GM23338 (cell line): ENCODE measurements at regions not wholly inside any gene's neighbourhood (a gene's known extent, or its start where the extent isn't known, plus 50 kb on each side); places are given as distances from the start of the nearest gene placed in this dataset.

Source experiments
- ATAC-seq: fragments of 200-7000 bp; cut with Tn5 transposase; 3 replicates; pipeline ENCODE4 v1.9.1; 2020
- DNase-seq: peaks from one replicate; pipeline ENCODE4 v3.0.0-alpha.2; 2015; ENCODE audit warnings: low spot score
- H2AFZ ChIP-seq: fragments of 200-600 bp; sonication (generic); 2 replicates; pipeline ENCODE4 v1.8.0; 2016; ENCODE audit warnings: antibody characterized with exemption, mild to moderate bottlenecking, moderate library complexity
- H3F3A ChIP-seq: fragments of 200-600 bp; sonication (generic); replicated peaks from 2 replicates; pipeline ENCODE4 v1.8.0; 2017; ENCODE audit warnings: antibody characterized with exemption, mixed run types, low read depth
- H3K27ac ChIP-seq: fragments of 200-600 bp; sonication (generic); 2 replicates; pipeline ENCODE4 v1.6.1; 2016; ENCODE audit warnings: low read depth
- H3K27me3 ChIP-seq: fragments of 200-600 bp; sonication (generic); 2 replicates; pipeline ENCODE4 v1.8.0; 2016; ENCODE audit warnings: mild to moderate bottlenecking, mixed run types, moderate library complexity; ENCODE audit not compliant: insufficient read depth
- H3K36me3 ChIP-seq: fragments of 200-600 bp; sonication (generic); 2 replicates; pipeline ENCODE4 v1.8.0; 2016; ENCODE audit warnings: mild to moderate bottlenecking; ENCODE audit not compliant: insufficient read depth
- H3K4me1 ChIP-seq: fragments of 200-600 bp; sonication (generic); 2 replicates; pipeline ENCODE4 v1.8.0; 2016; ENCODE audit warnings: mild to moderate bottlenecking, moderate library complexity; ENCODE audit not compliant: insufficient read depth
- H3K4me2 ChIP-seq: fragments of 200-600 bp; sonication (generic); 2 replicates; pipeline ENCODE4 v1.7.1; 2017; ENCODE audit warnings: mixed run types
- H3K4me3 ChIP-seq: fragments of 200-600 bp; sonication (generic); 2 replicates; pipeline ENCODE4 v1.6.1; 2016; ENCODE audit warnings: mixed run types
- H3K79me2 ChIP-seq: fragments of 200-600 bp; sonication (generic); replicated peaks from 2 replicates; pipeline ENCODE4 v1.8.0; 2017; ENCODE audit warnings: mild to moderate bottlenecking; ENCODE audit not compliant: insufficient read depth
- H3K9me2 ChIP-seq: fragments of 200-600 bp; sonication (generic); 2 replicates; pipeline ENCODE4 v1.8.0; 2017; ENCODE audit not compliant: insufficient read depth
- H4K20me1 ChIP-seq: fragments of 200-600 bp; sonication (generic); replicated peaks from 2 replicates; pipeline ENCODE4 v1.8.0; 2017; ENCODE audit warnings: mild to moderate bottlenecking; ENCODE audit not compliant: insufficient read depth
- H3K27ac Mint-ChIP-seq: 2 replicates; pipeline ENCODE4 v1.8.0; 2020; ENCODE audit warnings: inconsistent platforms, mild to moderate bottlenecking, moderate library complexity, mixed read lengths
- H3K27me3 Mint-ChIP-seq: 3 replicates; pipeline ENCODE4 v1.8.0; 2022; ENCODE audit warnings: low read depth, mild to moderate bottlenecking, moderate library complexity, mixed read lengths, inconsistent platforms; ENCODE audit not compliant: insufficient read depth, poor library complexity
- H3K36me3 Mint-ChIP-seq: 3 replicates; pipeline ENCODE4 v1.8.0; 2021; ENCODE audit warnings: low read depth, mild to moderate bottlenecking, inconsistent platforms, moderate library complexity, mixed read lengths
- H3K4me1 Mint-ChIP-seq: 3 replicates; pipeline ENCODE4 v1.8.0; 2020; ENCODE audit warnings: mild to moderate bottlenecking, inconsistent platforms, mixed read lengths
- H3K4me3 Mint-ChIP-seq: 3 replicates; pipeline ENCODE4 v1.8.0; 2021; ENCODE audit warnings: moderate library complexity, mild to moderate bottlenecking, inconsistent platforms, mixed read lengths
- H3K9me3 Mint-ChIP-seq: 3 replicates; pipeline ENCODE4 v1.8.0; 2020; ENCODE audit warnings: moderate library complexity, mild to moderate bottlenecking, inconsistent platforms, mixed read lengths
- ETS1 ChIP-seq: IDR thresholded peaks from 2 replicates; pipeline ENCODE4 v1.6.1; 2016; ENCODE audit warnings: antibody characterized with exemption
- EZH2 ChIP-seq: fragments of 200-600 bp; sonication (generic); IDR thresholded peaks from one replicate; pipeline ENCODE4 v1.8.0; 2017; ENCODE audit warnings: antibody characterized with exemption, mild to moderate bottlenecking, low read depth; ENCODE audit not compliant: unreplicated experiment
- EZH2phosphoT487 ChIP-seq: fragments of 200-600 bp; sonication (generic); IDR thresholded peaks from one replicate; pipeline ENCODE4 v1.8.1; 2018; ENCODE audit warnings: antibody characterized with exemption; ENCODE audit not compliant: unreplicated experiment
- JUNB ChIP-seq: IDR thresholded peaks from one replicate; pipeline ENCODE4 v1.6.1; 2016; ENCODE audit warnings: antibody characterized with exemption; ENCODE audit not compliant: unreplicated experiment
- NANOG ChIP-seq: IDR thresholded peaks from 2 replicates; pipeline ENCODE4 v1.6.1; 2016; ENCODE audit warnings: antibody characterized with exemption, borderline replicate concordance
- POLR2AphosphoS5 ChIP-seq: IDR thresholded peaks from 2 replicates; pipeline ENCODE4 v1.6.1; 2016; ENCODE audit warnings: antibody characterized with exemption, low read depth
- REST ChIP-seq: IDR thresholded peaks from one replicate; pipeline ENCODE4 v1.6.1; 2018; ENCODE audit warnings: antibody characterized with exemption; ENCODE audit not compliant: unreplicated experiment
- ZNF114 ChIP-seq: fragments of 250-450 bp; sonication (Bioruptor Pico); IDR thresholded peaks from 2 replicates; pipeline ENCODE4 v1.5.0; 2020; ENCODE audit warnings: mild to moderate bottlenecking, moderate library complexity
- TF ChIP-seq, protein P1 (sequence below), 2 experiments: fragments of 200-600 bp in 1 of 2; sonication (generic) in 1 of 2; conservative IDR thresholded peaks; 2 replicates each; pipeline versions ENCODE4 v1.5.1 to v1.6.1; 2016 to 2017; ENCODE audit warnings: antibody characterized with exemption in 2 of 2, low read depth in 2 of 2, mild to moderate bottlenecking in 2 of 2, moderate library complexity in 1 of 2

GRCh38 chr2:236873636-236874035 is 212.1 kb upstream of the COPS8 start:
- H3F3A ChIP-seq: no peaks in the 10 kb centered on the region
- no peak for TF ChIP-seq ETS1
- Mint-ChIP-seq H3K36me3 (no peaks in the 10 kb centered on the region), H3K9me3 (no peaks in the 10 kb centered on the region), H3K27me3 (peaks cover 3% of the 10 kb centered on the region), H3K4me1 (peaks cover 8% of the 10 kb centered on the region), H3K4me3 (no peak overlapping the region), H3K27ac (no peak overlapping the region)
- H3K4me2 ChIP-seq: no peak overlapping the region
- H4K20me1 ChIP-seq: no peaks in the 10 kb centered on the region
- no peaks in the 10 kb centered on the region for H3K36me3 ChIP-seq
- H3K79me2 ChIP-seq: no peaks in the 10 kb centered on the region
- ATAC-seq: no peak
- no peak overlapping the region for H3K4me3 ChIP-seq
- DNase-seq: no peak
- no peak overlapping the region for H2AFZ ChIP-seq
- no peaks in the 10 kb centered on the region for H3K27me3 ChIP-seq
- H3K4me1 ChIP-seq: peaks cover 10% of the 10 kb centered on the region; the same call in 1 of the 2 replicates
- no peak overlapping the region for H3K27ac ChIP-seq
- H3K9me2 ChIP-seq: 0 out of 2 replicates have a peak, but pooled peaks cover 4% of the 10 kb centered on the region

DNA sequence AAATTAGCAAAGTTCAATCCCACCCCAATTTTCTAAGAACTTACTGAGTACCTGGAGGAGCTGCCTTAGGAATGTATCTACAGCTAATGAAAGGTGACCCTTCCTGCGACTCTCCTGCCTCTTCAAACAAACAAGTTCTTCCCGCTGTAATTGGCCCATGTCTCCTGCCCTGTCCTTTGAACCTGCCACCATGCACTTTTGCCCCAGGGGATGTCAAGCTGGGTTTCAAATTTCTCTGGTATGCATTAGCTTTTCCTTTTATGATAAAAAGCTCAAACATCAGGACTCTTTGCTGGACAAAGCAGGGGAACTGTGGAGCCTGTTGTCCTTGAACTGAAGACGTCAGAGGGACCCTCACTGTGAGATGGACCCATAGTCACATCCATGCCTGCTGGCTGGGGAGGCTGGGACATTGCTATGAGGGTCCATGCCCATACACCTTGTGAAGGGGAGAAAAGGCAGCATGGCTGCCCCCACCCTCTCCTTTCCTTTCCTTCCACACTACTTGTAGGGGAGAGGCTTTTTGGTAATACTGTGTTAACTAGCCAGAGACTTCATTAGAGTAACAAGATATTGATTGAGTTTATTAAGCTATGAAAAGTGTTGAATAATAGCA is 210.7 kb upstream of the COPS8 start:
- H3K27ac ChIP-seq: no peak overlapping the region
- H3K79me2 ChIP-seq: no peaks in the 10 kb centered on the region
- ATAC-seq: no peak
- Mint-ChIP-seq H3K27me3 (peaks cover 3% of the 10 kb centered on the region), H3K4me1 (peaks cover 6% of the 10 kb centered on the region), H3K27ac (no peak overlapping the region), H3K9me3 (no peaks in the 10 kb centered on the region), H3K4me3 (no peak overlapping the region), H3K36me3 (no peaks in the 10 kb centered on the region)
- H3K4me3 ChIP-seq: no peak overlapping the region
- 0 out of 2 replicates have a peak, but pooled peaks cover 3% of the 10 kb centered on the region for H3K4me1 ChIP-seq
- H3K9me2 ChIP-seq: no peaks in the 10 kb centered on the region
- H3K36me3 ChIP-seq: no peaks in the 10 kb centered on the region
- DNase-seq: no peak
- H3K27me3 ChIP-seq: no peaks in the 10 kb centered on the region
- TF ChIP-seq, protein P1, sequence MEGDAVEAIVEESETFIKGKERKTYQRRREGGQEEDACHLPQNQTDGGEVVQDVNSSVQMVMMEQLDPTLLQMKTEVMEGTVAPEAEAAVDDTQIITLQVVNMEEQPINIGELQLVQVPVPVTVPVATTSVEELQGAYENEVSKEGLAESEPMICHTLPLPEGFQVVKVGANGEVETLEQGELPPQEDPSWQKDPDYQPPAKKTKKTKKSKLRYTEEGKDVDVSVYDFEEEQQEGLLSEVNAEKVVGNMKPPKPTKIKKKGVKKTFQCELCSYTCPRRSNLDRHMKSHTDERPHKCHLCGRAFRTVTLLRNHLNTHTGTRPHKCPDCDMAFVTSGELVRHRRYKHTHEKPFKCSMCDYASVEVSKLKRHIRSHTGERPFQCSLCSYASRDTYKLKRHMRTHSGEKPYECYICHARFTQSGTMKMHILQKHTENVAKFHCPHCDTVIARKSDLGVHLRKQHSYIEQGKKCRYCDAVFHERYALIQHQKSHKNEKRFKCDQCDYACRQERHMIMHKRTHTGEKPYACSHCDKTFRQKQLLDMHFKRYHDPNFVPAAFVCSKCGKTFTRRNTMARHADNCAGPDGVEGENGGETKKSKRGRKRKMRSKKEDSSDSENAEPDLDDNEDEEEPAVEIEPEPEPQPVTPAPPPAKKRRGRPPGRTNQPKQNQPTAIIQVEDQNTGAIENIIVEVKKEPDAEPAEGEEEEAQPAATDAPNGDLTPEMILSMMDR (conservative IDR thresholded peaks at IDR 0.05; ENCODE audit: low read depth in 2 of 2): no peak
- TF ChIP-seq EZH2phosphoT487 (no peak), POLR2AphosphoS5 (no peak)
- no peaks in the 10 kb centered on the region for H3F3A ChIP-seq
- H2AFZ ChIP-seq: no peak overlapping the region
- no peaks in the 10 kb centered on the region for H4K20me1 ChIP-seq
- H3K4me2 ChIP-seq: no peak overlapping the region

DNA sequence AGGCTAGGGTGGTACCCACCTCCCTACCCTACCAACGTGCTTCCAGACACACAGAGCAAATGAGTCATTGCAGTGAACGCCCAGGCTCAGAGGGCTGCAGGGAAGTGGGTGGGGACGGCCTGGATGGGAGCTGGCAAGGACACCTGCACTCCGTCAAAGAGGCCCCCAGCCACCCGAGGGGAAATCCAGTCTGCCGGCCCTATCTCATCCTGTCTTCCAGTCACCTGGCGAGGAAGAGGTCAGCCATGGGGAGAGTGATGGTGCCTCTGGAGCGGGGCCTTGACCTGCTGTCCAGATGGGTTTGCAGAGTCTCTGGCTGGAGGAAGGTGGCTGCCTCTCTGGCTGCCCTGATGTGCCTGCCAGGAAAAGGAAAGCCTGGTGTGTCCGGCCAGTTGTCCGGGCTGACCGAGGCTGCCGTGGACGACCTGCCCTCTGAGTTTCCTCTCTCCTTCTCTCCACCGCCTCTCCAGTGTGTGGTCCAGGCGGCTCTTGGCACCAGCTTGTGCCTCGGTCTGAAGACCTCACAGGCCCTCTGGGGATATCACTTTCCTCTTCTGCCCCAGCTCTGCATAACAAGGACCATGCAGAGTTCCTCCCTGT is 209.7 kb upstream of the COPS8 start:
- Histone ChIP-seq H2AFZ (peak overlapping the region; percentile 7; the same call in 1 of the 2 replicates), H3K4me3 (no peak overlapping the region), H3K79me2 (no peaks in the 10 kb centered on the region), H3K4me1 (0 out of 2 replicates have a peak, but pooled peaks cover 3% of the 10 kb centered on the region), H3F3A (no peaks in the 10 kb centered on the region), H3K27ac (no peak overlapping the region), H4K20me1 (no peaks in the 10 kb centered on the region), H3K4me2 (no peak overlapping the region), H3K27me3 (no peaks in the 10 kb centered on the region), H3K9me2 (no peaks in the 10 kb centered on the region), H3K36me3 (no peaks in the 10 kb centered on the region)
- no peaks in the 10 kb centered on the region for H3K27me3 Mint-ChIP-seq
- DNase-seq: no peak
- H3K4me3 Mint-ChIP-seq: no peak overlapping the region
- peaks cover 6% of the 10 kb centered on the region for H3K4me1 Mint-ChIP-seq
- no peak for ATAC-seq
- no peaks in the 10 kb centered on the region for H3K9me3 Mint-ChIP-seq
- no peaks in the 10 kb centered on the region for H3K36me3 Mint-ChIP-seq
- no peak overlapping the region for H3K27ac Mint-ChIP-seq
- TF ChIP-seq JUNB (no peak), POLR2AphosphoS5 (no peak), REST (no peak), EZH2 (no peak), NANOG (no peak), ZNF114 (CRISPR knock-in tag) (no peak), EZH2phosphoT487 (no peak)
- TF ChIP-seq, protein P1 (conservative IDR thresholded peaks at IDR 0.05; ENCODE audit: low read depth in 2 of 2): no peak
